Smooth muscle cell (in vitro differentiated cells): ENCODE measurements at regions not wholly inside any gene's neighbourhood (a gene's known extent, or its start where the extent isn't known, plus 50 kb on each side); places are given as distances from the start of the nearest gene placed in this dataset.

Experiments used
- DNase-seq: peaks from one replicate; lab custom pipeline; 2025; ENCODE audit not compliant: unreplicated experiment; lab: John Stamatoyannopoulos, UW
- H2AFZ ChIP-seq: fragments of 200-600 bp; sonication (generic); 2 replicates; pipeline ENCODE4 v1.6.0; 2016; ENCODE audit warnings: antibody characterized with exemption, low read depth, mild to moderate bottlenecking
- H3F3A ChIP-seq: fragments of 200-600 bp; sonication (generic); 2 replicates; pipeline ENCODE4 v1.6.0; 2017; ENCODE audit warnings: antibody characterized with exemption, low read depth
- H3K27ac ChIP-seq: fragments of 200-600 bp; sonication (generic); 2 replicates; pipeline ENCODE4 v1.5.1; 2016; ENCODE audit warnings: low read depth, mild to moderate bottlenecking
- H3K27me3 ChIP-seq: fragments of 200-600 bp; sonication (generic); 2 replicates; pipeline ENCODE4 v1.6.1; 2016; ENCODE audit warnings: low read depth, mild to moderate bottlenecking
- H3K36me3 ChIP-seq: fragments of 200-600 bp; sonication (generic); 2 replicates; pipeline ENCODE4 v1.5.1; 2016; ENCODE audit warnings: low read depth
- H3K4me1 ChIP-seq: fragments of 200-600 bp; sonication (generic); 2 replicates; pipeline ENCODE4 v1.5.1; 2016; ENCODE audit warnings: low read depth
- H3K4me2 ChIP-seq: fragments of 200-600 bp; sonication (generic); 2 replicates; pipeline ENCODE4 v1.6.0; 2016; ENCODE audit warnings: mild to moderate bottlenecking
- H3K4me3 ChIP-seq: fragments of 200-600 bp; sonication (generic); 2 replicates; pipeline ENCODE4 v1.5.1; 2016; ENCODE audit warnings: mild to moderate bottlenecking
- H3K79me2 ChIP-seq: fragments of 200-600 bp; sonication (generic); 2 replicates; pipeline ENCODE4 v1.6.0; 2016; ENCODE audit warnings: low read depth, mild to moderate bottlenecking
- H3K9ac ChIP-seq: fragments of 200-600 bp; sonication (generic); 2 replicates; pipeline ENCODE4 v1.6.0; 2016; ENCODE audit warnings: low read depth
- H3K9me3 ChIP-seq: fragments of 200-600 bp; sonication (generic); replicated peaks from 2 replicates; pipeline ENCODE4 v1.5.1; 2016; ENCODE audit warnings: low read depth
- H4K20me1 ChIP-seq: fragments of 200-600 bp; sonication (generic); 2 replicates; pipeline ENCODE4 v1.6.0; 2016; ENCODE audit warnings: low read depth
- WGBS: methylation state at CpG from one replicate; pipeline ENCODE4 v1.1.7; 2016; ENCODE audit warnings: low lambda C conversion rate; 5-methylcytosine and 5-hydroxymethylcytosine counted together
- TF ChIP-seq, protein P1 (sequence below): fragments of 200-600 bp; sonication (generic); IDR thresholded peaks from 2 replicates; pipeline ENCODE4 v1.5.1; 2017; ENCODE audit warnings: borderline replicate concordance, mild to moderate bottlenecking, antibody characterized with exemption; ENCODE audit not compliant: insufficient read depth, poor library complexity, severe bottlenecking

DNA sequence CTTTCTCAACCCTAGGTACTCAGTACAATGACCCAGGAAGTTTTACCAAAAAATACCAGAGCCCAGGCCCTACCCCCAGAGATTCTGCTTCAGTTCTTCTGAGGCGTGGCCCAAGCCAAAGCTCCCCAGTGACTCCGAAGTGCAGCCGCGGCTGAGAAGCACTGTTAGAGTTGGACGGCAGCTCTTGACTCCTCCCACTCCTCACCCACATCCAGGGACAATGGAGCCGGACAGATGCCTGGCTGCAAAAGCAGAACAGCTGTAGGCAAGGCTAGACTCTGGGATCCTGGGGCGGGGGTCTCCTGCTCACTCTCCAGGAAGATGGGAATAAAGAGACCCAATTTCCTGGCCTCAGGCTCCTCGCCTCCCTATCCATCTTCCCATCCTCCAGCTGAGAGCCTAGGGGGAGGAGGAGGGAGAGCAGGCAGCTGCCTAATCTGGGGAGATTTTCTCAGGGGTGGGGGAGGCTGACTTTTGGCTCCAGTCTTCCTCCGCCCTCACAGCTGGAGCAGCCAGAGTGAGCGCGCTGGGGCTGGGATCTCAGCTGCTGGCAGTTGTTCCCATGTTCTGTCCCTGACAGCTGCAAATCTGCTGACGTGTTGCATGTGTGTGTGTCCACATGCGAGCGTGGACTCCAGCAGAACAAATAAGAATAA is 223.8 kb downstream of the OPA1 start:
- H3K36me3 ChIP-seq = no peaks in the 10 kb centered on the region
- peaks cover 3% of the 10 kb centered on the region for H3F3A ChIP-seq
- H3K27ac ChIP-seq = peak overlapping the region; percentile 43
- H3K27me3 ChIP-seq = no peaks in the 10 kb centered on the region
- no peak overlapping the region for H3K9ac ChIP-seq
- peak; percentile 12 for DNase-seq
- no peaks in the 10 kb centered on the region for H4K20me1 ChIP-seq
- H3K79me2 ChIP-seq = no peaks in the 10 kb centered on the region
- peaks cover 25% of the 10 kb centered on the region for H3K4me1 ChIP-seq
- H3K9me3 ChIP-seq = no peaks in the 10 kb centered on the region
- peak overlapping the region; percentile 81 for H3K4me2 ChIP-seq
- H2AFZ ChIP-seq = peak overlapping the region; percentile 46
- WGBS = 10% methylated on average over 14 of the region's 14 CpGs
- H3K4me3 ChIP-seq = peak overlapping the region; percentile 32
- TF ChIP-seq, protein P1, sequence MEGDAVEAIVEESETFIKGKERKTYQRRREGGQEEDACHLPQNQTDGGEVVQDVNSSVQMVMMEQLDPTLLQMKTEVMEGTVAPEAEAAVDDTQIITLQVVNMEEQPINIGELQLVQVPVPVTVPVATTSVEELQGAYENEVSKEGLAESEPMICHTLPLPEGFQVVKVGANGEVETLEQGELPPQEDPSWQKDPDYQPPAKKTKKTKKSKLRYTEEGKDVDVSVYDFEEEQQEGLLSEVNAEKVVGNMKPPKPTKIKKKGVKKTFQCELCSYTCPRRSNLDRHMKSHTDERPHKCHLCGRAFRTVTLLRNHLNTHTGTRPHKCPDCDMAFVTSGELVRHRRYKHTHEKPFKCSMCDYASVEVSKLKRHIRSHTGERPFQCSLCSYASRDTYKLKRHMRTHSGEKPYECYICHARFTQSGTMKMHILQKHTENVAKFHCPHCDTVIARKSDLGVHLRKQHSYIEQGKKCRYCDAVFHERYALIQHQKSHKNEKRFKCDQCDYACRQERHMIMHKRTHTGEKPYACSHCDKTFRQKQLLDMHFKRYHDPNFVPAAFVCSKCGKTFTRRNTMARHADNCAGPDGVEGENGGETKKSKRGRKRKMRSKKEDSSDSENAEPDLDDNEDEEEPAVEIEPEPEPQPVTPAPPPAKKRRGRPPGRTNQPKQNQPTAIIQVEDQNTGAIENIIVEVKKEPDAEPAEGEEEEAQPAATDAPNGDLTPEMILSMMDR = no peak

DNA sequence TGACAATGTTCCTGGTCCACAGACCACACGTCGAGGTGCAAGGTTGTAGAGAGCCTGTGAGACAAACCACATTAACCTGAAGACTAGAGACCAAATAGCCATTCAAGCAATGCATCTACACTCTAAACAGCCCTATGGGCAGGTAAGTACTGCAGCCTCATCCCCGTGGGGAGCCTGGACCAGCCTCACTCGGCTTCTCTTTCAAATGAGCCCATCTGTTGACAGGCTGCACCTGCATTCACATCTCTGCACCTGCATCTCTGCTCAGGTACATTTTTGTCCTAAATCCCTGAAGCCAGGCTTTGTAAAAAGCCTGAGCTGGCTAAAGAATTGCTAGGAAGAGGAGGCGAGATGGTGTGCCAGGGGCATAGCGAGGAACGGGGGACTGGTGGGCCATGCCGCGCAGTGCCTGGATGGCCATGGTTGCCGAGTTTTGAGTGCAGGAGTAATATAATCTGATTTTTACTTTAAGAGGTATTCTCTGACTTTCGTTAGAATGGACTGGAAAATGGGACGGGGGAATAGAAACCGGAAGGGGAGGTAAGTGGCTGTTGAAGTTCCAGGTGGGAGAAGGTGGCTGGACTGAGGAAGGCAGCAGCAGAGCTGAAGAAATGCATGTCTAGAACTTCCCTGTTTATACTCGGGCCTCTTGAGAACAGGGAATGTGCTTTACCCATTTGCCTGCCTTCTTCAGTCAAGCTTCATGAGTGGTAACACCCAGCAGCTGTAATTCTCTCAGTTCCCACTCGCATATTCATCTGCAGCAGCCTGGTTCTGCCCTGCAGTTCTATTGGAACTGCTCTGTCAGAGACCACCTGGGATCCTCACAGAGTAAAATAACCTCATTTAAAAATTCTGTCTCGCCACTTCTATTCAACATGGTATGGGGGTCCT is 226.4 kb downstream of the OPA1 start:
- Histone ChIP-seq H3K4me1 (peaks cover 26% of the 10 kb centered on the region), H4K20me1 (no peaks in the 10 kb centered on the region), H3K4me2 (no peak overlapping the region), H3K36me3 (no peaks in the 10 kb centered on the region), H3F3A (peaks cover 14% of the 10 kb centered on the region), H3K9ac (no peak overlapping the region), H3K27ac (no peak overlapping the region), H2AFZ (no peak overlapping the region), H3K27me3 (no peaks in the 10 kb centered on the region), H3K79me2 (no peaks in the 10 kb centered on the region), H3K9me3 (no peaks in the 10 kb centered on the region), H3K4me3 (no peak overlapping the region)
- 86% methylated on average over 16 of the region's 16 CpGs for WGBS
- no peak for DNase-seq
- TF ChIP-seq, protein P1 = no peak

DNA sequence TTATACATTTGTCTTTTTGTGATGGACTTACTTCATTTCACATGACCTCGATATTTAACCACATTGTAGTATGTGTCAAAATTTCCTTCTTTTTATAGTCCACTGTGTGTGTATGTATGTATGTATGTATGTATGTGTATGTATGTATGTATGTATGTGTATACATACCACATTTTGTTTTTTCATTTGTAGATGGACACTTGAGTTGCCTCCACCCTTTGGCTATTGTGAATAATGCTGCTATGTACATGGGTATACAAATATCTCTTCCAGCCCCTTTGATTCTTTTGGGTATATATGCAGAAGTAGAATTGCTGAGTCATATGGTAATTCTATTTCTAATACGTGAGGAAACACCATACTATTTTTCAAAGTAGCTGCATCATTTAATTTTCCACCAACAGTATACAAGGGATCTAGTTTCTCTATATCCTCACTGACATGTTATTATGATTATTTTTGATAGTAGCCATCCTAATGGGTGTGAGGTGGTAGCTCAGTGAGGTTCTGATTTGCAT is 228.2 kb downstream of the OPA1 start:
- Histone ChIP-seq H4K20me1 (no peaks in the 10 kb centered on the region), H3K4me1 (peaks cover 33% of the 10 kb centered on the region), H3K79me2 (no peaks in the 10 kb centered on the region), H3K9ac (no peak overlapping the region), H3F3A (peaks cover 14% of the 10 kb centered on the region), H2AFZ (no peak overlapping the region), H3K4me2 (no peak overlapping the region), H3K36me3 (no peaks in the 10 kb centered on the region), H3K27me3 (no peaks in the 10 kb centered on the region), H3K9me3 (no peaks in the 10 kb centered on the region), H3K27ac (peak overlapping the region; percentile 81), H3K4me3 (no peak overlapping the region)
- WGBS = 86% methylated on average over 2 of the region's 2 CpGs
- DNase-seq = no peak
- TF ChIP-seq, protein P1 = no peak
